ENCODE measurements at regions not wholly inside any gene's neighbourhood (a gene's known extent, or its start where the extent isn't known, plus 50 kb on each side); places are given as distances from the start of the nearest gene placed in this dataset.

DNA sequence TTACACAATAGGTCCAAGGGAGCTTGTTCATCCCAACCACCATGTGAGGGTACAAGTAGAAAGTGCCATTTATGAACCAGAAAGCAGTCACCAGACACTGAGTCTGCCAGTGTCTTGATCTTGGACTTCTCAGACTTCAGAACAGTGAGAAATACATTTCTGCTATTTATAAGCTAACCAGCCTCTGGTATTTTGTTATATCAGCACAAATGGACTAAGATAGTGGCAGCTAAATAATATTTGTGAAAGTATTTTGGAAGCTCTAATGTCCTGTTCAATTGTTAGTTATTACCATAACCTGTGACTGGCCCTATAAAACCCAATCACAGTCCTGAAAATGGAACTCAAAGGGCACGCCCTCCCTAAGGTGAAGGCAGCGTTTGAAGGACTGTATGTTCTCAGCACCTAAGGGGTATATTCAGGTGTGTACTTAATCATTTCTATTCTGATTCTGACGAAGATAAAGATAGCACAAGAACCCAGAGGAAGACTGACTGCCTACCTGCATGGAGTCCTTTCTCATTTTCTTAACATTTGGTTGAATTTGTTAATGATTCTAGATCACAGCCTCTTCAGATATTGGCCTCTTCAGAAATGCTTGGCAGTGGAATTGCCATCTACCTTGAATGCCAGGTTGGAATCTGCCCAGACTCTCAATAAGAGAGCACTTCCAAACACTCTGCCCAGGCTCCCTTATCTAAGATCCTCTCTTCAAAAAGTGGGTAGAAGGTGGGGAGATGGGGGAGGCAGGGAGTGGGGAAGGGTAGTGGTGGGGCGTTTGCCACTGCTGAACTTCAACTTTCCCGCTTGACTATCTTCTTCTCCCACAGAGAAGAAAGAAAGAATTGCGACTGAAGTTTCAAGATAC is 104.0 kb upstream of the PPP2R5A start:
- H3K27ac Mint-ChIP-seq = no peak overlapping the region
- no peak overlapping the region for H3K4me3 Mint-ChIP-seq

DNA sequence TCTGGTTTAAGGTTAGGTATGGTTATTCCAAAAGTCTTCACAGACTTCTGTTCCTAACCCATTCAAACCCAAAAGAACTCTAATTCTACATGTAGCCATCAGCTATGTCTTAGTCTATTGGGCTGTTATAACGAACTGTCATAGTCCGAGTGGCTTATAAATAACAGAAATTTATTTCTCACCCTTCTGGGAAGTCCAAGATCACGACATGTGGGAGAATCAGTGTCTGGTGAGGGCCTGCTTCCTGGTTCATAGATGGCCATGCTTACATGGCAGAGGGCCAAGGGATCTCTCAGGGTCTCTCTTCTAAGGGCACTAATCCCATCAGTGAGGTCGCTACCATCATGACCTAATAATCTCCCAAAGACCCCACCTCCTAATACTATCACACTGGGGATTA is 103.0 kb upstream of the PPP2R5A start:
- H3K9me3 Mint-ChIP-seq = no peaks in the 10 kb centered on the region
- CTCF ChIA-PET = no interaction called here
- H3K4me1 Mint-ChIP-seq = peaks cover 37% of the 10 kb centered on the region
- H3K27me3 Mint-ChIP-seq = peaks cover 11% of the 10 kb centered on the region
- DNase-seq = no peak
- no peak overlapping the region for H3K27ac Mint-ChIP-seq
- peaks cover 5% of the 10 kb centered on the region for H3K36me3 Mint-ChIP-seq
- H3K4me3 Mint-ChIP-seq = no peak overlapping the region

More for the DNA sequence above, 104.0 kb upstream of the PPP2R5A start:
- peaks cover 11% of the 10 kb centered on the region for H3K27me3 Mint-ChIP-seq
- H3K4me1 Mint-ChIP-seq = peaks cover 31% of the 10 kb centered on the region
- peaks cover 5% of the 10 kb centered on the region for H3K36me3 Mint-ChIP-seq
- no peak for DNase-seq
- no peaks in the 10 kb centered on the region for H3K9me3 Mint-ChIP-seq
- CTCF ChIA-PET = no interaction called here

DNA sequence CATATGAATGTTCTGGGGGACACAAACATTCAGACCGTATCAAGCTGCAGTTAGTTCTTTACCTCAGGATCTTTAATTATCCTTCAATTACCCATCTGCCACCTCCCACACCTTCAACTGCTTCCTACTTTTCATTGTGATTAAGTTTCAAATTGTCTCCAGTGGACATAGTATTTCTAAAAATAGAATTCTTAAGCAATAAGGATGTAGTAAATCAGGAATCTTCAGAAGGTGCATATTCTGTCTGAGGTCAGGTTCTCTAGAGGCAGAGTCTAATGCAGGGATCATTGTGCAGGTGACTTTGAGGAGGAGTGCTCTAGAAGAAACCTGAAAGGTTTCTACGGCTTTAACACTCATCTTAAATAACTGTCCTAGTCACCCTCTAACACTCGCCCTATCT is 102.6 kb upstream of the PPP2R5A start:
- peaks cover 11% of the 10 kb centered on the region for H3K27me3 Mint-ChIP-seq
- CTCF ChIA-PET = no interaction called here
- H3K9me3 Mint-ChIP-seq = no peaks in the 10 kb centered on the region
- DNase-seq = no peak
- H3K27ac Mint-ChIP-seq = no peak overlapping the region
- H3K4me1 Mint-ChIP-seq = peaks cover 37% of the 10 kb centered on the region
- H3K36me3 Mint-ChIP-seq = peaks cover 5% of the 10 kb centered on the region
- no peak overlapping the region for H3K4me3 Mint-ChIP-seq

DNA sequence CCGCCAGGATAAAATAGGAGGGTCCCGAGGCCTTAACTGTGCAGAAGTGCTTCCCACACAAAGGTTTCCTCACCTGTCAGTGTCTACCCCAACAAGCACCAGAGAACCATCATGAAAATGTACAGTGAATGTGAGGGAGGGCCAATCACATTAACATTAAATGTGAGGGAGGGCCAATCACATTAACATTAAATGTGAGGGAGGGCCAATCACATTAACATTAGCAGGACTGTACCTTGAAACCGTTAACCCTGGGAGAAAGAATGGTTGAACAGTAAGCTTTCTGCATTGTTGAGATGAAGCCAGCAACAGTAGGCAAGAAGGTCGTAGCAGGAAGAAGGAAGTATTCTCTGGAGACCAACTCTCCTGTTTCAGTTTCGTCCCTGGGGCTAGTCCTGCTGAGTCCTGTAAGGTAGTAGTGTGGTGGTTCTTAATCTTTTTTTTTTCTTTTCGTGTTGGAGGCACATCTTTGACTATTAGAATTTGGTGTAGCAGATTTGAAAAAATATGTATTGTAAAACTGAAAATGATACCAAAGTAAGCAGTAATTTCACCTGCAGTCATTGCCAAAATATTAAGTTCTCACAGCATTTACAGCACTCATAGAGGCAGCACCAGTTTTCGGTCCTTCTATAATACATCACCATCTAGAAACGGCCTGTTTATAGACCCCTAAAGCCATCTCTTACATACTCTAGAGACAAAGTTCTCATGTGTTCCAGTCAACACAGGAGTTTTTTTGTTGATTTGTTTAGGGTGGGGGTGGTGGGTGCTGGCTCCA is 98.6 kb upstream of the PPP2R5A start:
- CTCF ChIA-PET = no interaction called here
- Mint-ChIP-seq H3K27ac (peak overlapping the region; percentile 87), H3K27me3 (peaks cover 14% of the 10 kb centered on the region), H3K4me1 (peaks cover 52% of the 10 kb centered on the region), H3K4me3 (peak overlapping the region; percentile 43), H3K36me3 (peaks cover 5% of the 10 kb centered on the region), H3K9me3 (no peaks in the 10 kb centered on the region)
- DNase-seq = peak; percentile 53

DNA sequence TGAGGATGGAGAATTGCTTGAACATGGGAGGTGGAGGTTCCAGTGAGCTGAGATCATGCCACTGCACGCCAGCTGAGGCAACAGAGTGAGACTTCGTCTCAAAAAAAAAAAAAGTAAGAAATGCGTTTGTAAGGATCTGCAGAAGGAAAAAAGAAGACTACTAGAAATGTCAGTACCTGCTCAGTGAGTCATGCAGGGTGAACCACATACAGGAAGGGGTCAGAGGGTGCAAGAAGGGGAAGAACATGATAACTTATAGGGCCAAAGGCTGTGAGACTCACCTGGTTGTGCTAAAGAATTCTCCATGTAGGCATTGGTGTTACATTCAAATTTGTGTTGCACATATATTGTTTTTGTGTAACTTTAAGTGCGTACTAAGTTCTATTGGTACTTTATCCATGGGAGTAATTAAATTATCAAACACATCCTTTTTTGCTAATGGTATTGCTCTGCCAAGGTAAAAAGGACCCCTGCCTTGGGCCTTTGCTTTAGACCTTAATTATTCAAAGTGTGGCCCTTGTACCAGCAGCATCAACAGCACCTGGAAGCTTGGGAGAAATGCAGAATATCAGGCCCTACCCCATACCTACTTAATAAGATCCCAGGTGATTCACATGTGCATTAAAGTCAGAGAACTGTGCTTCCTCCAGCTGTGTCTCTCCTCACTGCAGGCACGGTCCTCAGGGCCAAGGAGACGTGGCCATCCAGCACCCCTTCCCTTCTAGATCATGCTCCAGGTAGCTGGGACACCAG is 96.4 kb upstream of the PPP2R5A start:
- peaks cover 5% of the 10 kb centered on the region for H3K36me3 Mint-ChIP-seq
- H3K9me3 Mint-ChIP-seq = no peaks in the 10 kb centered on the region
- CTCF ChIA-PET = no interaction called here
- no peak overlapping the region for H3K27ac Mint-ChIP-seq
- H3K27me3 Mint-ChIP-seq = peaks cover 10% of the 10 kb centered on the region
- H3K4me1 Mint-ChIP-seq = peaks cover 52% of the 10 kb centered on the region
- no peak overlapping the region for H3K4me3 Mint-ChIP-seq
- DNase-seq = peak; percentile 57

DNA sequence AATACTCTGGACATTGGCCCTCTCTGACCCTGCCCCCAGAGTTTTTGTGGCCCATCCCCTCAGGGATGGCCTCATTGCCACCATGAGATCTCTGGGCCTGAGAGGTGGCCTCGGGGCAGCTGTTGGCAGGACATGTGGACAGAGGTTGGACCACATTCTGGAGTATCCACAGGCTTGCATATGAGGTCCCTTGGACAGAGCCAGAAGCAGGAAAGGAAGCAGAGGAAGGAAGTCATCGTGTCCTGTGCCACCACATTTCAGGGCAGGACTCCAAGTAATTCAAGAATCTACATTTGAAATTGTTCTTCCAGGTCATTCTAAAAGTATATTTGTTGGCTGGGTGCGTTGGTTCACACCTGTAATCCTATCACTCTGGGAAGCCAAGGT is 95.9 kb upstream of the PPP2R5A start:
- DNase-seq = no peak
- H3K4me3 Mint-ChIP-seq = no peak overlapping the region
- H3K27me3 Mint-ChIP-seq = peaks cover 10% of the 10 kb centered on the region
- H3K27ac Mint-ChIP-seq = no peak overlapping the region
- CTCF ChIA-PET = no interaction called here
- no peaks in the 10 kb centered on the region for H3K9me3 Mint-ChIP-seq
- peaks cover 50% of the 10 kb centered on the region for H3K4me1 Mint-ChIP-seq
- peaks cover 2% of the 10 kb centered on the region for H3K36me3 Mint-ChIP-seq

DNA sequence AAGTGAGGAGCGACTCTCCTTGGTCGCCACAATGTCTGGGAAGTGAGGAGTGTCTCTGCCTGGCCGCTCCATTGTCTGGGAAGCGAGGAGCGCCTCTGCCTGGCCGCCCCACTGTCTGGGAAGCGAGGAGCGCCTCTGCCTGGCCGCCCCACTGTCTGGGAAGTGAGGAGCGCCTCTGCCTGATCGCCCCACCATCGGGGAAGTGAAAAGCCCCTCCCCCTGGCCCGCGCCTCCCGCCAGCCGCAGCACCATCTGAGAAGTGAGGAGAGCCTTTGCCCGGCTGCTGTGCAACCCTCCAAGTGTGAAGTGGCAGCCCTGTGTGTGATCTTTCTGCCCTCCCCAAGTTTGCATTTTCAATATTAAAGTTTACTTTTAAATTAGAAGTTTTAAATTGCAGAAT is 95.0 kb upstream of the PPP2R5A start:
- CTCF ChIA-PET = no interaction called here

DNA sequence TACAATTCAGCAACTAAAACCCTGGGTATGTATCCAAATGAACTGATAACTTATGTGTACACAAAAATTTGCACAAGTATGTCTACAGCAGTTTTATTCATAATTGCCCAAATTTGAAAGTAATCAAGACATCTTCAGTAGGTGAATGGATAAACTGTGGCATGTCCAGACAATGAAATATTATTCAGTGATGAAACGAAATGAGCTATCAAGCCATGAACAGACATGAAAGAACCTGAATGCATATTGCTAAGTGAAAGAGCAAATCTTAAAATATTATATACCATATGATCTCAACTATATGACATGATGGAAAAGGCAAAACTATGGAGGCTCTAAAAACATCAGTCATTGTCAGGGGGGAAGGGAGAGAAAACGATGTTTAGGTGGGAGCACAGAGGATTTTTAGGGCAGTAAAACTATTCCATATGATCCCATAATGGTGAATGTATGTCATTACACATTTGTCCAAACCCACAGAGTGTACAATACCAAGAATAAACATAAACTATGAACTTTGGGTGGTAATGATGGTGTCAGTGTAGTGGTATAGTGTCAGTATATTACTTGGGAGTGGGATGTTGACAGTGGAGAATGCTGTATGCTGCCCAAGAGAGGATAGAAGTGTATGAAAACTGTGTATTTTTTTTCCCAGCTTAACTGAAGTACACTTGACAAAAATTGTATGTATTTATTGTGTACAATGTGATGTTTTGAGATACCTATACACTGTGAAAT is 92.8 kb upstream of the PPP2R5A start:
- Mint-ChIP-seq H3K27me3 (peaks cover 10% of the 10 kb centered on the region), H3K36me3 (no peaks in the 10 kb centered on the region), H3K27ac (no peak overlapping the region), H3K4me3 (no peak overlapping the region), H3K4me1 (peaks cover 26% of the 10 kb centered on the region), H3K9me3 (no peaks in the 10 kb centered on the region)
- DNase-seq = no peak
- CTCF ChIA-PET = no interaction called here

More for the DNA sequence above, 95.0 kb upstream of the PPP2R5A start:
- no peak for DNase-seq
- Mint-ChIP-seq H3K9me3 (no peaks in the 10 kb centered on the region), H3K36me3 (peaks cover 2% of the 10 kb centered on the region), H3K27me3 (peaks cover 10% of the 10 kb centered on the region), H3K4me3 (no peak overlapping the region), H3K4me1 (peaks cover 44% of the 10 kb centered on the region), H3K27ac (no peak overlapping the region)

DNA sequence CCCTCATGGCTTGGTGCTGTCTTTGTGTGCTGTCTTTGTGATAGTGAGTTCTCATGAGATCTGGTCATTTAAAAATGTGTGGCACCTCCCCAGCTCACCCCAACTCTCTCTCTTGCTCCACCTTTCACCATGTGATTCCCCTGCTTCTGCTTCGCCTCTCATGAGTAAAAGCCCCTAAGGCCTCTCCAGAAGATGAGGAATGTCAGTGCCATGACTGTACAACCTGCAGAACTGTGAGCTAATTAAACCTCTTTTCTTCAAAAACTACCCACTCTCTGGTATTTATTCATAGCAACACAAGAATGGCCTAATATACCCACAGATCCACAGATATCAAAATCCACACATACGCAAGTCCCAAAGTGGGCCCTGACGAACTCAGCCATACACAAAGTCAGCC is 88.9 kb upstream of the PPP2R5A start:
- Mint-ChIP-seq H3K9me3 (peaks cover 4% of the 10 kb centered on the region), H3K4me1 (peaks cover 6% of the 10 kb centered on the region), H3K27me3 (no peaks in the 10 kb centered on the region), H3K27ac (no peak overlapping the region), H3K36me3 (peaks cover 3% of the 10 kb centered on the region), H3K4me3 (no peak overlapping the region)
- CTCF ChIA-PET = no interaction called here
- DNase-seq = no peak

DNA sequence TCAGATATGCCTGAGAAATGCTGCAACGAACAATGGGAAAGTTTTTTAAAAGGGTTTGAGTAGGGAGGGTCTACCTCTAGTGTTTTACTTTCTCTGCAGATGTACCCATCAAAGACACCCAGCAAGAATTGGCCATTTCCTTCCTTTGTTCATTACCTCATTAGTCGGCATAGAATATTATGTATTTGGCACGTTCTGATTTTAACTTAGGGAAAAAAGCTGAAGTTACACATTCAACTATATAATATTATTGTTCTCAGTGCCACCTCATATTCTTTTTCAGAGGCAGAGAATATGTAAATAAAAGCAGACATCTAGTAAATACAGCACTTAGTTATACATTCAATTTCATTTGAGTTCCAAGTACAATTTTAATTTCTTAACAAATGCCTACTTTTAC is 83.7 kb upstream of the PPP2R5A start:
- no peak for DNase-seq
- Mint-ChIP-seq H3K4me1 (peaks cover 8% of the 10 kb centered on the region), H3K9me3 (peaks cover 4% of the 10 kb centered on the region), H3K27me3 (peaks cover 14% of the 10 kb centered on the region), H3K4me3 (no peak overlapping the region), H3K36me3 (peaks cover 3% of the 10 kb centered on the region), H3K27ac (no peak overlapping the region)
- CTCF ChIA-PET = interaction anchor here (1.1 kb wide), 1 partner anchor 47 kb away, joined by 3 read pairs; no protein-coding TSS in a partner anchor

DNA sequence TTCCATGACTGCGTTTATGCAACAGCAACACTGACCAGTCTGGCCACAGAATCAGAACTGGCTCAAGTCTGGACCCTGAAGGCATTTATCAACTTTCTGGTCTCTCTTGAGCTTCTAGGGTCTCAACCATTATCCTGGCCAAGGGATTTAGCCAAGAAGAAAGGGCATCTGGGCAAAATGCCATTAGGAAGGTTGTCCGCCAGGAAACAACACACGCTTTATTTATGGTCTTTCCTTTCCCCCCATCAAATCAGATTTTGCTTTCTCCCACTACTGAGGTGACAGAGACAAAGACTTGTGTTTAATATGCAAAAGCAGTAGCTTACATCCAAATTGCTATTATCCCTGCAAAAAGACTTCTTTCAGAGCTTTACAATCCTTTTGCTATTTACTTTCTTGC is 81.6 kb upstream of the PPP2R5A start:
- Mint-ChIP-seq H3K36me3 (peaks cover 3% of the 10 kb centered on the region), H3K27me3 (peaks cover 21% of the 10 kb centered on the region), H3K4me1 (peaks cover 6% of the 10 kb centered on the region), H3K9me3 (peaks cover 4% of the 10 kb centered on the region), H3K4me3 (no peak overlapping the region), H3K27ac (no peak overlapping the region)
- CTCF ChIA-PET = no interaction called here
- no peak for DNase-seq

DNA sequence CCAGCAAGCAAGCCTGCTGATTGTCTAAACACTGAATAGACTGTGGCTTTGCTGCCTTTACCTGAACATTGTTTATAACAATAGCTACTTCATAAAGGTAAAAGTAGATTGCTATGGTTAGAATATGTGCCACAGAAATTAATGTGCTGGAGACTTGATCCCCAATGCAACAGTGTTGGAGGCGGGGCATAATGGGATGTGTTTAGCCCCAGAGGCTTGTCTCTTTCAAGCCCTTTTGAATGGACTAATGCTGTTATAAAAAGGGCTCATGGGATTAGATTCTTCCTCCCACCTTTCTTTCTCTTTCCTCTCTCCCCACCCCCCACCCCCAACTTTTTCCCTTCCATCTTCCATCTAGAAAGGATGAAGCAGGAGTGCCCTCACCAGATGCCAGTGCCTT is 80.2 kb upstream of the PPP2R5A start:
- CTCF ChIA-PET = no interaction called here
- Mint-ChIP-seq H3K36me3 (peaks cover 3% of the 10 kb centered on the region), H3K9me3 (peaks cover 4% of the 10 kb centered on the region), H3K27ac (no peak overlapping the region), H3K4me3 (no peak overlapping the region), H3K4me1 (peaks cover 6% of the 10 kb centered on the region), H3K27me3 (peaks cover 29% of the 10 kb centered on the region)
- DNase-seq = no peak

DNA sequence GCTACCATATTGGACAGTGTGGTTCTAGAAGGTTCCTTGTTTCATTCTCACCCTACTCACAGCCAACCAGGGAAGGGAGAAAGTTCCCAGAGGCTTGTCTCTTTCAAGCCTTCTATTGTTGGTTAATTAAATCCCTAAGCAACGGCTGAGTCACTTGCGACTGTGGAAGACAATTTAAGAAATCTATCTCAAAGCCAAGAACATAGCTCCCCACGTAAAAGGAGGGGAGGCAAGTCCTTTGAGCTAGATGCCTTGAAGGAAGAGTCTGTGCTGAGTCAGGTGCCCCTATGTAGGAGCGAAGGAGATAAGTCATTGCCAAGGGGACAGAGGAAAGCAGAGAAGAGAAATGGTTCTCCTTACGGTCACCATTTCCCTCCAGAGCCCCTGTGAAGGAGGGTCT is 79.4 kb upstream of the PPP2R5A start:
- CTCF ChIA-PET = no interaction called here
- H3K27ac Mint-ChIP-seq = no peak overlapping the region
- no peak for DNase-seq
- peaks cover 6% of the 10 kb centered on the region for H3K4me1 Mint-ChIP-seq
- peaks cover 2% of the 10 kb centered on the region for H3K9me3 Mint-ChIP-seq
- H3K36me3 Mint-ChIP-seq = peaks cover under 1% of the 10 kb centered on the region
- no peak overlapping the region for H3K4me3 Mint-ChIP-seq
- peaks cover 34% of the 10 kb centered on the region for H3K27me3 Mint-ChIP-seq

DNA sequence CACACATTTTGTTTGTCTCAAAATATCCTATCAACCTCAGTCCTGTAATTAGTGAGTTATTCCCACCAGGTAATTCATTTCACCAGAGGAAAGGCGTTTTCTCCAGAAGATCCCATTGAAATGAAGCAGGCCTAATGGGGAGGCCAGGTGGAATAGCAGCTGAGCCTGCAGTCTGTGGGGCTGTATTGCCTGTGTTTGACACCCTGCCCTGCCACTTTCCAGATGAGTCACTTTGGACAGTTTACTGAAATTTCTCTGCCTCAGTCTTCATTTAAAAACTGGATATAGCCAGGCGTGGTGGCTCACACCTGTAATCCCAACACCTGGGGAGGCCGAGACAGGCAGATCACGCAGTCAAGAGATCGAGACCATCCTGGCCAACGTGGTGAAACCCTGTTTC is 78.1 kb upstream of the PPP2R5A start:
- H3K4me3 Mint-ChIP-seq = no peak overlapping the region
- no peaks in the 10 kb centered on the region for H3K9me3 Mint-ChIP-seq
- CTCF ChIA-PET = no interaction called here
- no peaks in the 10 kb centered on the region for H3K4me1 Mint-ChIP-seq
- H3K27ac Mint-ChIP-seq = no peak overlapping the region
- H3K36me3 Mint-ChIP-seq = no peaks in the 10 kb centered on the region
- peaks cover 34% of the 10 kb centered on the region for H3K27me3 Mint-ChIP-seq
- DNase-seq = no peak

Measured in activated naive CD4-positive, alpha-beta T cell treated with anti-CD3 and anti-CD28 coated beads, Interleukin-2, amount 10 ng/mL, durations not matched to agents 7 days and 5 days (primary cell).